ENCODE measurements at regions not wholly inside any gene's neighbourhood (a gene's known extent, or its start where the extent isn't known, plus 50 kb on each side); places are given as distances from the start of the nearest gene placed in this dataset.

GRCh38 chr19:29006057-29006735 is 206.8 kb downstream of the UQCRFS1 start:
- TF ChIP-seq FOXK2 (IDR thresholded peaks at IDR 0.05) (no peak), SP1 (IDR thresholded peaks at IDR 0.05) (no peak), L3MBTL2 (conservative IDR thresholded peaks at IDR 0.05) (no peak), ZNF384 (IDR thresholded peaks at IDR 0.05) (no peak), NFRKB (IDR thresholded peaks at IDR 0.05) (no peak), TARDBP (IDR thresholded peaks at IDR 0.05) (no peak), BHLHE40 (IDR thresholded peaks at IDR 0.05; ENCODE audit: borderline replicate concordance) (no peak), SUZ12 (IDR thresholded peaks at IDR 0.05) (no peak), ELF4 (IDR thresholded peaks at IDR 0.05) (no peak), CTBP1 (IDR thresholded peaks at IDR 0.05; ENCODE audit: borderline replicate concordance) (no peak), ARNT (IDR thresholded peaks at IDR 0.05) (no peak), FOXM1 (IDR thresholded peaks at IDR 0.05; ENCODE audit: borderline replicate concordance) (no peak), FOXA1 (IDR thresholded peaks at IDR 0.05) (no peak)
